Endodermal cell (in vitro differentiated cells): ENCODE measurements at regions not wholly inside any gene's neighbourhood (a gene's known extent, or its start where the extent isn't known, plus 50 kb on each side); places are given as distances from the start of the nearest gene placed in this dataset.

Experiments
- DNase-seq: peaks from one replicate; pipeline ENCODE4 v3.0.0-alpha.2; 2017
- H3K27ac ChIP-seq: 2 replicates; pipeline ENCODE4 v1.5.1; 2013; ENCODE audit warnings: mild to moderate bottlenecking, low read depth, low read length, moderate library complexity
- H3K27me3 ChIP-seq: 2 replicates; pipeline ENCODE4 v1.6.1; 2013; ENCODE audit warnings: mild to moderate bottlenecking, low read length, moderate library complexity; ENCODE audit not compliant: insufficient read depth, control insufficient read depth, poor library complexity, severe bottlenecking
- H3K36me3 ChIP-seq: 2 replicates; pipeline ENCODE4 v1.7.0; 2013; ENCODE audit warnings: mild to moderate bottlenecking, low read length, moderate library complexity; ENCODE audit not compliant: control insufficient read depth, insufficient read depth
- H3K4me1 ChIP-seq: one replicate; pipeline ENCODE4 v1.7.0; 2013; ENCODE audit warnings: low read length; ENCODE audit not compliant: control insufficient read depth, insufficient read depth
- H3K4me3 ChIP-seq: 2 replicates; pipeline ENCODE4 v1.5.1; 2013; ENCODE audit warnings: mild to moderate bottlenecking, low read length, moderate library complexity
- H3K9ac ChIP-seq: 2 replicates; pipeline ENCODE4 v1.6.1; 2013; ENCODE audit warnings: mild to moderate bottlenecking, low read length, moderate library complexity; ENCODE audit not compliant: poor library complexity, severe bottlenecking; ENCODE audit errors: extremely low read depth
- H3K9me3 ChIP-seq: 2 replicates; pipeline ENCODE4 v1.6.1; 2013; ENCODE audit warnings: mild to moderate bottlenecking, low read length, moderate library complexity; ENCODE audit not compliant: control insufficient read depth
- H3K27ac Mint-ChIP-seq: 2 replicates; pipeline ENCODE4 v1.8.0; 2020; ENCODE audit warnings: mixed read lengths
- H3K27me3 Mint-ChIP-seq: 2 replicates; pipeline ENCODE4 v1.8.0; 2021; ENCODE audit warnings: mild to moderate bottlenecking, mixed read lengths; ENCODE audit not compliant: insufficient read depth
- H3K36me3 Mint-ChIP-seq: 2 replicates; pipeline ENCODE4 v1.8.0; 2020; ENCODE audit warnings: low read depth, mixed read lengths
- H3K4me1 Mint-ChIP-seq: 2 replicates; pipeline ENCODE4 v1.8.0; 2020; ENCODE audit warnings: mixed read lengths
- H3K4me3 Mint-ChIP-seq: 2 replicates; pipeline ENCODE4 v1.8.0; 2020; ENCODE audit warnings: mild to moderate bottlenecking, moderate library complexity, mixed read lengths
- H3K9me3 Mint-ChIP-seq: 2 replicates; pipeline ENCODE4 v1.8.0; 2020; ENCODE audit warnings: mild to moderate bottlenecking, mixed read lengths
- CTCF ChIP-seq: fragments of 200-600 bp; sonication (generic); conservative IDR thresholded peaks from 2 replicates; pipeline ENCODE4 v1.5.0; 2021; ENCODE audit warnings: antibody characterized with exemption, mild to moderate bottlenecking
- WGBS, 2 experiments: methylation state at CpG; one replicate each; pipeline versions ENCODE4 v1.1.5 to v1.1.7; 2013; ENCODE audit warnings: missing lambda C conversion rate in 2 of 2, mixed read lengths in 1 of 2; ENCODE audit not compliant: insufficient coverage in 1 of 2, insufficient read length in 1 of 2; 5-methylcytosine and 5-hydroxymethylcytosine counted together

DNA sequence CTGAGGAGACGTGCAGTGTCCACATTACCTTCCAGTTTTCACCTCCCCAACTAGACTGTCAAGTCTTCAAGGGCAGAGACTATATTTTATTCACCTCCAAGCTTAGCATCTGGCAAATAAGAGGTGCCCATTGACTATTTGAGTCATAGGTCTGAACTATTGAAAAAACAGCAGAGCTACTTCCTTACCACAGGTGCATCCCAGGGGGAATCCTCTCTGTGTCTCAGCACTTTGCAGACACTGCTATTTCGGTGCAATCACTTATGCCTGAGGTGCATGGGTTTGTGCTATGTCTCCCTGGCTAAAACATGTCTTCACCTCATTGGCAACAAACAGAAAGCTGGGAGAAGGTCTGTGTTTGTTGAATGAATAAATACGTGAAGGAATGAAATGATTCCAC, 67.8 kb downstream of the SOX11 start:
- Mint-ChIP-seq H3K27me3 (peaks cover 2% of the 10 kb centered on the region), H3K4me3 (no peak overlapping the region), H3K4me1 (peaks cover 5% of the 10 kb centered on the region), H3K36me3 (no peaks in the 10 kb centered on the region), H3K27ac (no peak overlapping the region), H3K9me3 (peaks cover 2% of the 10 kb centered on the region)
- H3K4me1 ChIP-seq = no peaks in the 10 kb centered on the region
- no peak overlapping the region for H3K27ac ChIP-seq
- no peak overlapping the region for H3K4me3 ChIP-seq
- no peak for DNase-seq
- WGBS, 2 experiments = 90% methylated on average over 2 of the region's 3 CpGs; no CpG with 5 or more reads in 1 of the 2 experiments
- TF ChIP-seq CTCF = no peak
- no peak overlapping the region for H3K9ac ChIP-seq
- H3K36me3 ChIP-seq = no peaks in the 10 kb centered on the region
- no peaks in the 10 kb centered on the region for H3K27me3 ChIP-seq
- H3K9me3 ChIP-seq = no peaks in the 10 kb centered on the region

GRCh38 chr2:5763531-5763930, 71.3 kb downstream of the SOX11 start:
- H3K27me3 Mint-ChIP-seq = peaks cover 2% of the 10 kb centered on the region
- H3K4me1 Mint-ChIP-seq = no peaks in the 10 kb centered on the region
- no peak overlapping the region for H3K27ac ChIP-seq
- no peaks in the 10 kb centered on the region for H3K36me3 Mint-ChIP-seq
- no peak overlapping the region for H3K27ac Mint-ChIP-seq
- 91 to 94% methylated on average over 3 of the region's 3 CpGs for WGBS, 2 experiments
- H3K9me3 Mint-ChIP-seq = peaks cover 2% of the 10 kb centered on the region
- no peaks in the 10 kb centered on the region for H3K4me1 ChIP-seq
- H3K36me3 ChIP-seq = no peaks in the 10 kb centered on the region
- H3K4me3 ChIP-seq = no peak overlapping the region
- no peak overlapping the region for H3K9ac ChIP-seq
- no peak overlapping the region for H3K4me3 Mint-ChIP-seq
- DNase-seq = no peak
- H3K9me3 ChIP-seq = no peaks in the 10 kb centered on the region
- TF ChIP-seq CTCF = no peak
- no peaks in the 10 kb centered on the region for H3K27me3 ChIP-seq

GRCh38 chr2:5764041-5764440, 71.9 kb downstream of the SOX11 start:
- no peak overlapping the region for H3K9ac ChIP-seq
- no peaks in the 10 kb centered on the region for H3K27me3 ChIP-seq
- no peaks in the 10 kb centered on the region for H3K4me1 ChIP-seq
- Mint-ChIP-seq H3K4me3 (no peak overlapping the region), H3K4me1 (no peaks in the 10 kb centered on the region), H3K27ac (no peak overlapping the region), H3K9me3 (peaks cover 2% of the 10 kb centered on the region), H3K27me3 (peaks cover 2% of the 10 kb centered on the region), H3K36me3 (no peaks in the 10 kb centered on the region)
- DNase-seq = no peak
- H3K36me3 ChIP-seq = no peaks in the 10 kb centered on the region
- H3K9me3 ChIP-seq = no peaks in the 10 kb centered on the region
- no peak overlapping the region for H3K4me3 ChIP-seq
- no peak overlapping the region for H3K27ac ChIP-seq
- no peak for TF ChIP-seq CTCF
- WGBS, 2 experiments = 93 to 100% methylated on average over 4 to 5 of the region's 5 CpGs
